ENCODE measurements at regions not wholly inside any gene's neighbourhood (a gene's known extent, or its start where the extent isn't known, plus 50 kb on each side); places are given as distances from the start of the nearest gene placed in this dataset.

GRCh38 chr13:80400865-80401426 lies 60.0 kb upstream of the SPRY2 start:
- TF ChIP-seq CTCF (IDR thresholded peaks at IDR 0.05) (no peak), POLR2AphosphoS5 (IDR thresholded peaks at IDR 0.05) (no peak)

Measured in sigmoid colon (tissue), 4 donors.